ENCODE measurements at regions not wholly inside any gene's neighbourhood (a gene's known extent, or its start where the extent isn't known, plus 50 kb on each side); places are given as distances from the start of the nearest gene placed in this dataset.

DNA sequence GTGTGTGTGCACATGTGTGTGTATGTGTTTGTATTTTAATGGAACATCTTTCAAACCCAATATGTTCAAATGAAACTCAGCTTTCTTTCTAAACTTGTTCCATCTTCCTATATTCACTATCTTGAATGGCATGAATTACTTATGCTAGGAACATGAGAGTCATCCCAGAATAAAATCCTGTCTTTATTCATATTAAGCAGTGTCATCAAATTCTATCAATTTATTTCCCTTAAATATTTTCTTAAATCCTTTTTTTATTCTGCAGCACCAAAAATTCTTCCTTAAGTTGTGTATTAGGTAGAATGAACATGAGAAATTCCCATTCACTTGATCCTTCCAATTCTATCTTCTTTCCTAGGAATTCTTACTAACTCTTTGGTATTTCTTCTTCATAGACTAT lies 146.6 kb upstream of the PCDH15 start:
- Histone ChIP-seq H3K36me3 (ENCODE audit: control insufficient read depth in 1 of 2, insufficient read depth in 2 of 2, low read depth in 1 of 2, low read length in 2 of 2) (no peaks in the 10 kb centered on the region), H3K27ac (ENCODE audit: low read length, poor library complexity, severe bottlenecking) (no peak overlapping the region), H3K4me1 (ENCODE audit: control insufficient read depth, insufficient read depth, low read depth, low read length) (no peaks in the 10 kb centered on the region), H3K4ac (ENCODE audit: low read depth in 1 of 2, low read length in 2 of 2) (no peak overlapping the region), H3K23ac (ENCODE audit: low read length in 2 of 2) (no peak overlapping the region), H3K14ac (ENCODE audit: low read length in 2 of 2) (no peak overlapping the region), H2BK15ac (ENCODE audit: low read depth, poor library complexity, severe bottlenecking) (no peak overlapping the region), H2AK5ac (ENCODE audit: low read length, severe bottlenecking) (no peak overlapping the region), H3K4me2 (ENCODE audit: low read length, poor library complexity, severe bottlenecking) (no peak overlapping the region), H2AFZ (ENCODE audit: low read depth, low read length) (no peak overlapping the region), H2BK120ac (ENCODE audit: low read depth, low read length) (no peak overlapping the region), H3K79me1 (replicated peaks; ENCODE audit: low read length, poor library complexity, severe bottlenecking) (no peaks in the 10 kb centered on the region), H3K27me3 (ENCODE audit: control insufficient read depth in 1 of 2, insufficient read depth in 1 of 2, low read length in 2 of 2) (no peaks in the 10 kb centered on the region), H3K9me3 (ENCODE audit: control insufficient read depth, low read length) (no peaks in the 10 kb centered on the region), H2BK5ac (ENCODE audit: low read depth, low read length, poor library complexity, severe bottlenecking) (no peak overlapping the region), H2BK12ac (ENCODE audit: low read length in 2 of 2) (no peak overlapping the region), H3K18ac (ENCODE audit: low read depth in 1 of 2, low read length in 2 of 2) (no peak overlapping the region), H3K4me3 (ENCODE audit: insufficient read depth in 1 of 2, low read depth in 1 of 2, low read length in 2 of 2) (no peak overlapping the region), H3K9ac (ENCODE audit: low read length) (no peak overlapping the region), H4K91ac (ENCODE audit: low read length) (no peak overlapping the region), H4K8ac (ENCODE audit: low read length) (no peak overlapping the region)
- no peak for DNase-seq

DNA sequence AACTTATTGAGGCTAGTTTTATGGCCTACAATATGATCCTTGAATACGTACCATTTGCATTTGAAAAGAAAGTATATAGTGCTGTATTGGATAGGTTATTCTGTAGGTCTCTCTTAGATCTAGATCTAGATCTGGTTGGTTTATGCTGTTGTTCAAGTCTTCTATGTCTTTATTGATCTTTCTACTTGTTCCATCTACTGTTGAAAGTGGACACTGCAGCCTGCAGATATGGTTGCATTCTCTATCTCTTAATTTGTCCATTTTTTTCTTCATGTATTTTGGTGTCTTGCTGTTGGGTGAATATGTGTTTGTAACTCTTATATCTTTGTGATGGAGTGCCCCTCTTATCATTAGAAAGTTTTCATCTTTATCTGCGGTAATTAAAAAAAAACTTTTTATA lies 139.4 kb upstream of the PCDH15 start:
- Histone ChIP-seq H2AK5ac (ENCODE audit: low read length, severe bottlenecking) (no peak overlapping the region), H3K36me3 (ENCODE audit: control insufficient read depth in 1 of 2, insufficient read depth in 2 of 2, low read depth in 1 of 2, low read length in 2 of 2) (no peaks in the 10 kb centered on the region), H3K4me1 (ENCODE audit: control insufficient read depth, insufficient read depth, low read depth, low read length) (no peaks in the 10 kb centered on the region), H2BK15ac (ENCODE audit: low read depth, poor library complexity, severe bottlenecking) (no peak overlapping the region), H3K4me3 (ENCODE audit: insufficient read depth in 1 of 2, low read depth in 1 of 2, low read length in 2 of 2) (no peak overlapping the region), H3K14ac (ENCODE audit: low read length in 2 of 2) (no peak overlapping the region), H3K4me2 (ENCODE audit: low read length, poor library complexity, severe bottlenecking) (no peak overlapping the region), H3K18ac (ENCODE audit: low read depth in 1 of 2, low read length in 2 of 2) (no peak overlapping the region), H3K9ac (ENCODE audit: low read length) (no peak overlapping the region), H3K23ac (ENCODE audit: low read length in 2 of 2) (no peak overlapping the region), H3K27ac (ENCODE audit: low read length, poor library complexity, severe bottlenecking) (no peak overlapping the region), H4K91ac (ENCODE audit: low read length) (no peak overlapping the region), H3K4ac (ENCODE audit: low read depth in 1 of 2, low read length in 2 of 2) (no peak overlapping the region), H4K8ac (ENCODE audit: low read length) (no peak overlapping the region), H2BK12ac (ENCODE audit: low read length in 2 of 2) (no peak overlapping the region), H3K9me3 (ENCODE audit: control insufficient read depth, low read length) (no peaks in the 10 kb centered on the region), H3K27me3 (ENCODE audit: control insufficient read depth in 1 of 2, insufficient read depth in 1 of 2, low read length in 2 of 2) (no peaks in the 10 kb centered on the region), H2AFZ (ENCODE audit: low read depth, low read length) (no peak overlapping the region), H3K79me1 (replicated peaks; ENCODE audit: low read length, poor library complexity, severe bottlenecking) (no peaks in the 10 kb centered on the region), H2BK120ac (ENCODE audit: low read depth, low read length) (no peak overlapping the region), H2BK5ac (ENCODE audit: low read depth, low read length, poor library complexity, severe bottlenecking) (no peak overlapping the region)
- WGBS = 100% methylated on average over 1 of the region's 2 CpGs
- DNase-seq = no peak

DNA sequence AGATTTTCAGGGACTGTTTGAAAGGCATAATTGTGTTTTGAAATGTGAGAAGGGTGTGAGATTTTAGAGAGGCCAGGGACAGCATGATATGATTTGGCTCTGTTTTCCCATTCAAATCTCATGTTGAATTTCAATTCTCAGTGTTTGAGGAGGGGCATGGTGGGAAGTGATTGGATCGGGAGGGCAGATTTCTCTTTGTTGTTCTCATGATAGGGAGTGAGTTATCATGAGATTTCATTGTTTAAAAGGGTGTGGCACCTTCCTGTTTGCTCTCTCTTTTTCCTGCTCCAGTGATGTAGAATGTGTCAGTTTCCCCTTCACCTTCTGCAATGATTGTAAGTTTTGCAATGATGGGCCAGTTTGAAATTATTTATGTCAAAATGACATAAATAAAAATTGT lies 113.0 kb upstream of the PCDH15 start:
- Histone ChIP-seq H3K9ac (ENCODE audit: low read length) (no peak overlapping the region), H2BK5ac (ENCODE audit: low read depth, low read length, poor library complexity, severe bottlenecking) (no peak overlapping the region), H2AK5ac (ENCODE audit: low read length, severe bottlenecking) (no peak overlapping the region), H3K18ac (ENCODE audit: low read depth in 1 of 2, low read length in 2 of 2) (no peak overlapping the region), H3K4me1 (ENCODE audit: control insufficient read depth, insufficient read depth, low read depth, low read length) (no peaks in the 10 kb centered on the region), H4K91ac (ENCODE audit: low read length) (no peak overlapping the region), H4K8ac (ENCODE audit: low read length) (no peak overlapping the region), H3K27me3 (ENCODE audit: control insufficient read depth in 1 of 2, insufficient read depth in 1 of 2, low read length in 2 of 2) (no peaks in the 10 kb centered on the region), H3K36me3 (ENCODE audit: control insufficient read depth in 1 of 2, insufficient read depth in 2 of 2, low read depth in 1 of 2, low read length in 2 of 2) (no peaks in the 10 kb centered on the region), H2BK15ac (ENCODE audit: low read depth, poor library complexity, severe bottlenecking) (no peak overlapping the region), H3K9me3 (ENCODE audit: control insufficient read depth, low read length) (peaks cover 9% of the 10 kb centered on the region), H3K4me3 (ENCODE audit: insufficient read depth in 1 of 2, low read depth in 1 of 2, low read length in 2 of 2) (no peak overlapping the region), H3K27ac (ENCODE audit: low read length, poor library complexity, severe bottlenecking) (no peak overlapping the region), H3K79me1 (replicated peaks; ENCODE audit: low read length, poor library complexity, severe bottlenecking) (no peaks in the 10 kb centered on the region), H3K23ac (ENCODE audit: low read length in 2 of 2) (no peak overlapping the region), H2AFZ (ENCODE audit: low read depth, low read length) (no peak overlapping the region), H2BK120ac (ENCODE audit: low read depth, low read length) (no peak overlapping the region), H3K4me2 (ENCODE audit: low read length, poor library complexity, severe bottlenecking) (no peak overlapping the region), H3K14ac (ENCODE audit: low read length in 2 of 2) (no peak overlapping the region), H3K4ac (ENCODE audit: low read depth in 1 of 2, low read length in 2 of 2) (no peak overlapping the region), H2BK12ac (ENCODE audit: low read length in 2 of 2) (no peak overlapping the region)
- WGBS = 78% methylated on average over 1 of the region's 1 CpG
- no peak for DNase-seq

DNA sequence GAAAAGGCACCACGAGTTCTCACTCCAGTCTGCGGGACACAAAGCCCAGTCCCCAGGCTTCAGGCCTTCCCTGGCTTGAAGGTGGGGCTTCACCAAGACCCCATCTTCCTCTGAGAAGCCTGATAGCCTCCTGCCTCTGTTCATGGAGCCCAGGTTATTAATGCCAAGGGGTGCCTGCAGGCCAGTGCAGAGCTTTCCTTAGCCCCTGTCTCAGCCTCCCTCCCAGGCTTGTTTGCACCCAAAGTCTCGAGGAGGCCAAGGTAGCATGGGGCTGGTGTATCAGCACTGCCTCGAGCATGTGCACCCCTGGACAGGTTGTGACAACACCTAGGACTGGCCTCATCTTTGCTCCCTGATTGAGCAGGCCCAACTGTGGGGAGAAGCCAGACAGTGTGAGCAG lies 108.1 kb upstream of the PCDH15 start:
- Histone ChIP-seq H4K8ac (ENCODE audit: low read length) (no peak overlapping the region), H3K79me1 (replicated peaks; ENCODE audit: low read length, poor library complexity, severe bottlenecking) (no peaks in the 10 kb centered on the region), H3K9ac (ENCODE audit: low read length) (no peak overlapping the region), H3K4me3 (ENCODE audit: insufficient read depth in 1 of 2, low read depth in 1 of 2, low read length in 2 of 2) (no peak overlapping the region), H3K36me3 (ENCODE audit: control insufficient read depth in 1 of 2, insufficient read depth in 2 of 2, low read depth in 1 of 2, low read length in 2 of 2) (no peaks in the 10 kb centered on the region), H3K27ac (ENCODE audit: low read length, poor library complexity, severe bottlenecking) (no peak overlapping the region), H3K9me3 (ENCODE audit: control insufficient read depth, low read length) (peaks cover 4% of the 10 kb centered on the region), H4K91ac (ENCODE audit: low read length) (no peak overlapping the region), H3K18ac (ENCODE audit: low read depth in 1 of 2, low read length in 2 of 2) (no peak overlapping the region), H2AK5ac (ENCODE audit: low read length, severe bottlenecking) (no peak overlapping the region), H3K27me3 (ENCODE audit: control insufficient read depth in 1 of 2, insufficient read depth in 1 of 2, low read length in 2 of 2) (no peaks in the 10 kb centered on the region), H2BK15ac (ENCODE audit: low read depth, poor library complexity, severe bottlenecking) (no peak overlapping the region), H2AFZ (ENCODE audit: low read depth, low read length) (no peak overlapping the region), H3K23ac (ENCODE audit: low read length in 2 of 2) (no peak overlapping the region), H2BK120ac (ENCODE audit: low read depth, low read length) (no peak overlapping the region), H3K4ac (ENCODE audit: low read depth in 1 of 2, low read length in 2 of 2) (no peak overlapping the region), H3K4me1 (ENCODE audit: control insufficient read depth, insufficient read depth, low read depth, low read length) (no peaks in the 10 kb centered on the region), H3K4me2 (ENCODE audit: low read length, poor library complexity, severe bottlenecking) (no peak overlapping the region), H2BK12ac (ENCODE audit: low read length in 2 of 2) (no peak overlapping the region), H2BK5ac (ENCODE audit: low read depth, low read length, poor library complexity, severe bottlenecking) (no peak overlapping the region), H3K14ac (ENCODE audit: low read length in 2 of 2) (peak overlapping the region in 1 of 2 experiments; percentile 4)
- 84% methylated on average over 4 of the region's 4 CpGs for WGBS
- DNase-seq = no peak
